Prostate gland (tissue), 2 donors: ENCODE measurements at regions not wholly inside any gene's neighbourhood (a gene's known extent, or its start where the extent isn't known, plus 50 kb on each side); places are given as distances from the start of the nearest gene placed in this dataset.

Experiments used
- CTCF ChIP-seq, 4 experiments: fragments of 200-600 bp in 2 of 4; fragments of 450-650 bp in 2 of 4; sonication (generic) in 2 of 4; IDR thresholded peaks; 1 replicate in 3 of 4; 2 replicates in 1 of 4; pipeline ENCODE4 v1.5.1; 2016 to 2019; ENCODE audit warnings: antibody characterized with exemption in 4 of 4, mild to moderate bottlenecking in 2 of 4, moderate library complexity in 2 of 4
- POLR2A ChIP-seq: fragments of 450-650 bp; IDR thresholded peaks from one replicate; pipeline ENCODE4 v1.6.1; 2016; ENCODE audit warnings: antibody characterized with exemption, mild to moderate bottlenecking

DNA sequence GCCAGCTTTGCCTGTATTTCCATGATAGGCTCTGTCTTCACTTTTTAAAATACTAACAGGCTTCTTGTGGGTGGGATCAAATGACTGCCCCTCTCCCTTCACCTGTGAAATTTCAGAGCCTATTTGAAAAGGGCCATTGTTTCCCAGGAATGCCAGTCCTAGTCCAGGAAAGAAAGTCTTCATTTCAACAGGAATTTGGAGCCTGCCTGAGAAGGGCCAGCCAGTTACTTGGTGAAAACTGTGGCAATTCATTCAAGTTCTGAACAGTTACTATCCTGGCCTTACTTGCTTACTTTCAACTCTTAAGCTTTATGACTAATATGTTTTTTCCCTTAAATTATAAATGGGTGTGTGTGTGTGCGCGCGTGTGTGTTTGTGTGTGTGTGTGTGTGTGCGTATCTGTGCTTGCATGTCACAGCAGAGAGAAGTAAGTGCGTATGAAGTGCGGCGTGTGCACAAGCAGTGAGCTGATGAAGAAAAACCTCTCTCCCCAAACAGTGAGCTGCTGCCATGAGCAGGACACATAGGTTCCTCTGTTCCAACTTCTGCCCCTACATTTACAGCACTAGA is 67.5 kb upstream of the RNPC3 start:
- TF ChIP-seq CTCF (IDR thresholded peaks at IDR 0.05) (no peak), POLR2A (no peak)
